HCT116 (cell line): ENCODE measurements at regions not wholly inside any gene's neighbourhood (a gene's known extent, or its start where the extent isn't known, plus 50 kb on each side); places are given as distances from the start of the nearest gene placed in this dataset.

Experiments
- ATAC-seq: fragments of 200-7000 bp; cut with Tn5 transposase; 2 replicates; pipeline ENCODE4 v1.9.1; 2020; ENCODE audit warnings: mild to moderate bottlenecking, moderate library complexity
- BruUV-seq: library from RNA; stranded (reverse); fragments of 400-500 nt; replicated peaks from 2 replicates; lab custom pipeline; 2021; lab: Mats Ljungman, UMichigan
- CTCF ChIA-PET: fragments of 300-600 bp; sonication (Branson Sonifier 250); formaldehyde crosslinking; loops from one replicate; lab custom pipeline; 2021; ENCODE audit warnings: antibody characterized with exemption; lab: Charles Lee
- POLR2A ChIA-PET: fragments of 300-600, 350-600 bp; sonication (Branson Sonifier 250); formaldehyde crosslinking; loops from one replicate; lab custom pipeline; 2021; ENCODE audit warnings: antibody characterized with exemption; lab: Charles Lee
- RAD21 ChIA-PET, 2 experiments: fragments of 300-600 bp; sonication (Branson Sonifier 250); formaldehyde crosslinking; loops; one replicate each; lab custom pipeline; 2023; ENCODE audit warnings: low total read pairs in 2 of 2; ENCODE audit not compliant: uncharacterized antibody in 2 of 2, unreplicated experiment in 2 of 2, low non-redundant PET in 1 of 2; lab: Charles Lee
- DNase-seq: peaks from one replicate; pipeline ENCODE4 v3.0.0-alpha.2; 2010; ENCODE audit warnings: low read depth, low spot score
- H2AFZ ChIP-seq: fragments of 200-600 bp; shearing (Covaris generic), sonication (generic); 2 replicates; pipeline ENCODE4 v1.6.1; 2017; ENCODE audit warnings: low read depth, mixed run types, mixed read lengths, antibody characterized with exemption, low read length; ENCODE audit not compliant: poor library complexity, severe bottlenecking
- H3K27ac ChIP-seq: 2 replicates; pipeline ENCODE4 v1.5.1; 2012; ENCODE audit warnings: low read depth, low read length
- H3K27me3 ChIP-seq: fragments of 200-600 bp; sonication (generic); 2 replicates; pipeline ENCODE4 v1.6.1; 2016; ENCODE audit warnings: mixed run types, low read length, mixed read lengths; ENCODE audit not compliant: insufficient read depth
- H3K36me3 ChIP-seq, 2 experiments: fragments of 200-500 bp in 1 of 2; fragments of 200-600 bp in 1 of 2; sonication (Bioruptor generic) in 1 of 2; sonication (generic) in 1 of 2; 2 replicates each; pipeline versions ENCODE4 v1.5.1 to v1.6.1; 2014 to 2016; ENCODE audit warnings: low read length in 2 of 2, inconsistent platforms in 1 of 2, mixed read lengths in 1 of 2, mixed run types in 1 of 2; ENCODE audit not compliant: insufficient read depth in 2 of 2, control insufficient read depth in 1 of 2
- H3K4me1 ChIP-seq, 2 experiments: fragments of 200-600 bp in 1 of 2; sonication (generic) in 1 of 2; 2 replicates each; pipeline versions ENCODE4 v1.5.1 to v1.6.1; 2012 to 2017; ENCODE audit warnings: low read length in 2 of 2, inconsistent platforms in 1 of 2, mild to moderate bottlenecking in 1 of 2, mixed read lengths in 1 of 2, mixed run types in 1 of 2, moderate library complexity in 1 of 2; ENCODE audit not compliant: insufficient read depth in 2 of 2, control insufficient read depth in 1 of 2
- H3K4me2 ChIP-seq: fragments of 200-600 bp; sonication (generic); 2 replicates; pipeline ENCODE4 v1.6.1; 2017; ENCODE audit warnings: mixed run types, low read length, mixed read lengths
- H3K4me3 ChIP-seq, 2 experiments: fragments of 200-600 bp in 1 of 2; sonication (generic) in 1 of 2; replicated peaks in 1 of 2; 2 replicates each; pipeline ENCODE4 v1.5.1; 2011 to 2016; ENCODE audit warnings: low read length in 2 of 2, control low read depth in 1 of 2, low read depth in 1 of 2, mild to moderate bottlenecking in 1 of 2, mixed read lengths in 1 of 2, mixed run types in 1 of 2
- H3K79me2 ChIP-seq: fragments of 200-600 bp; sonication (generic); 2 replicates; pipeline ENCODE4 v1.6.1; 2017; ENCODE audit warnings: mild to moderate bottlenecking, mixed run types, low read length, moderate library complexity, mixed read lengths; ENCODE audit not compliant: insufficient read depth
- H3K9ac ChIP-seq: fragments of 200-600 bp; sonication (generic); 2 replicates; pipeline ENCODE4 v1.6.1; 2016; ENCODE audit warnings: low read length, mixed read lengths
- H3K9me2 ChIP-seq: fragments of 200-600 bp; sonication (generic), shearing (Covaris generic); 2 replicates; pipeline ENCODE4 v1.6.1; 2017; ENCODE audit warnings: mixed run types, mild to moderate bottlenecking, moderate library complexity; ENCODE audit not compliant: insufficient read depth
- H3K9me3 ChIP-seq, 2 experiments: fragments of 200-500 bp in 1 of 2; fragments of 200-600 bp in 1 of 2; sonication (Bioruptor generic) in 1 of 2; sonication (generic) in 1 of 2; 2 replicates each; pipeline ENCODE4 v1.6.1; 2014 to 2017; ENCODE audit warnings: low read length in 2 of 2, mixed read lengths in 2 of 2, inconsistent platforms in 1 of 2, low read depth in 1 of 2, mild to moderate bottlenecking in 1 of 2, mixed run types in 1 of 2, moderate library complexity in 1 of 2; ENCODE audit not compliant: control insufficient read depth in 1 of 2, insufficient read depth in 1 of 2
- H4K20me1 ChIP-seq: fragments of 200-600 bp; sonication (generic), shearing (Covaris generic); 2 replicates; pipeline ENCODE4 v1.6.1; 2017; ENCODE audit warnings: mixed run types, mild to moderate bottlenecking, moderate library complexity; ENCODE audit not compliant: insufficient read depth
- CBX3 ChIP-seq: IDR thresholded peaks from 2 replicates; pipeline ENCODE4 v1.6.1; 2012; ENCODE audit warnings: low read depth
- CEBPB ChIP-seq: IDR thresholded peaks from 2 replicates; pipeline ENCODE4 v1.6.1; 2012; ENCODE audit warnings: low read depth
- EZH2 ChIP-seq: fragments of 200-600 bp; sonication (generic); IDR thresholded peaks from 2 replicates; pipeline ENCODE4 v1.6.1; 2017; ENCODE audit warnings: antibody characterized with exemption, mixed run types
- EZH2phosphoT487 ChIP-seq: fragments of 200-600 bp; IDR thresholded peaks from 2 replicates; pipeline ENCODE4 v1.6.1; 2018; ENCODE audit warnings: antibody characterized with exemption, borderline replicate concordance
- FOSL1 ChIP-seq: IDR thresholded peaks from 2 replicates; pipeline ENCODE4 v1.6.1; 2012; ENCODE audit warnings: low read depth
- RAD21 ChIP-seq: IDR thresholded peaks from 2 replicates; pipeline ENCODE4 v1.6.1; 2012; ENCODE audit warnings: low read depth, mild to moderate bottlenecking
- SIN3A ChIP-seq: IDR thresholded peaks from 2 replicates; pipeline ENCODE4 v1.6.1; 2012; ENCODE audit warnings: low read depth
- SP1 ChIP-seq: IDR thresholded peaks from 2 replicates; pipeline ENCODE4 v1.6.1; 2012; ENCODE audit warnings: low read depth
- SRF ChIP-seq: IDR thresholded peaks from 2 replicates; pipeline ENCODE4 v1.6.1; 2012; ENCODE audit warnings: low read depth
- TCF7L2 ChIP-seq: IDR thresholded peaks from 2 replicates; pipeline ENCODE4 v1.7.0; 2011; ENCODE audit warnings: borderline replicate concordance, inconsistent platforms; ENCODE audit not compliant: insufficient read depth, insufficient read length; ENCODE audit errors: extremely low read depth
- YY1 ChIP-seq: IDR thresholded peaks from 2 replicates; pipeline ENCODE4 v1.6.1; 2011; ENCODE audit warnings: low read length, low read depth, moderate library complexity, mild to moderate bottlenecking; ENCODE audit not compliant: insufficient replicate concordance; ENCODE audit errors: extremely low read depth
- ZFX ChIP-seq: fragments of 450-650 bp; IDR thresholded peaks from 2 replicates; pipeline ENCODE4 v1.6.1; 2017
- ZNF274 ChIP-seq: fragments of 200-500 bp; sonication (Bioruptor generic); IDR thresholded peaks from 2 replicates; pipeline ENCODE4 v1.6.1; 2014; ENCODE audit warnings: mild to moderate bottlenecking, low read depth, low read length, inconsistent platforms
- intact Hi-C: fragments of 100-400 bp; cut with micrococcal nuclease; formaldehyde crosslinking; loops from 2 replicates; pipeline ENCODE4 v1.10.0; 2022
- TF ChIP-seq, protein P1 (sequence below): IDR thresholded peaks from 2 replicates; pipeline ENCODE4 v1.6.1; 2011; ENCODE audit warnings: mild to moderate bottlenecking, low read length, moderate library complexity; ENCODE audit not compliant: insufficient replicate concordance; ENCODE audit errors: extremely low read depth
- TF ChIP-seq, protein P2 (sequence below): IDR thresholded peaks from 2 replicates; pipeline ENCODE4 v1.6.1; 2012
- TF ChIP-seq, protein P3 (sequence below): IDR thresholded peaks from 2 replicates; pipeline ENCODE4 v1.6.1; 2012
- TF ChIP-seq, protein P4 (sequence below): IDR thresholded peaks from 2 replicates; pipeline ENCODE4 v1.6.1; 2012; ENCODE audit warnings: low read depth

DNA sequence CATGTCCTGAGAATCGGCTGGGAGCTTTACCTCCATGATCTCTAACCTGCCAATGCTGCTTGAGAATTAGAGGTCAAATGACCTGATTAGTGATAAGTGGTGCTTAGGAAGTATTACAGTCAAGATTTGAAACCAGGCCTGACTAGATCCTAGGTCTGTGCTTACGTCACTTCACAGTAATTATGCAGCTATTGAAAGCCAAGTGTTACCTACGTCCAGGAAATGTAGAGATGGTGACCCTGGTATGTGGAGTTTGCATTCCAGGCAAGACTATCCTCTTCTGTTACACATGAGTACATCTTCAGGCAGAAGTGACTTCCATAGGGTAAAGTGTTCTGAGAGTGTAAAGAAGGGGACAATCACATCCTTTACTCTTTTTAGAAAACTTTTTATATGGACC lies 530.4 kb upstream of the TENM4 start:
- CTCF ChIA-PET, result no interaction called here
- Histone ChIP-seq H3K4me3 (no peak overlapping the region), H3K9me3 (peaks cover 4 to 22% of the 10 kb centered on the region in 2 experiments; a peak in 2 of 4 replicates), H3K27me3 (no peaks in the 10 kb centered on the region), H3K9ac (no peak overlapping the region), H3K4me1 (no peaks in the 10 kb centered on the region), H3K36me3 (no peaks in the 10 kb centered on the region), H3K4me2 (no peak overlapping the region), H3K27ac (no peak overlapping the region), H3K9me2 (no peaks in the 10 kb centered on the region), H3K79me2 (no peaks in the 10 kb centered on the region), H2AFZ (no peak overlapping the region), H4K20me1 (no peaks in the 10 kb centered on the region)
- BruUV-seq, result no TSS peak
- intact Hi-C loops, result no loop called here
- TF ChIP-seq, protein P1, sequence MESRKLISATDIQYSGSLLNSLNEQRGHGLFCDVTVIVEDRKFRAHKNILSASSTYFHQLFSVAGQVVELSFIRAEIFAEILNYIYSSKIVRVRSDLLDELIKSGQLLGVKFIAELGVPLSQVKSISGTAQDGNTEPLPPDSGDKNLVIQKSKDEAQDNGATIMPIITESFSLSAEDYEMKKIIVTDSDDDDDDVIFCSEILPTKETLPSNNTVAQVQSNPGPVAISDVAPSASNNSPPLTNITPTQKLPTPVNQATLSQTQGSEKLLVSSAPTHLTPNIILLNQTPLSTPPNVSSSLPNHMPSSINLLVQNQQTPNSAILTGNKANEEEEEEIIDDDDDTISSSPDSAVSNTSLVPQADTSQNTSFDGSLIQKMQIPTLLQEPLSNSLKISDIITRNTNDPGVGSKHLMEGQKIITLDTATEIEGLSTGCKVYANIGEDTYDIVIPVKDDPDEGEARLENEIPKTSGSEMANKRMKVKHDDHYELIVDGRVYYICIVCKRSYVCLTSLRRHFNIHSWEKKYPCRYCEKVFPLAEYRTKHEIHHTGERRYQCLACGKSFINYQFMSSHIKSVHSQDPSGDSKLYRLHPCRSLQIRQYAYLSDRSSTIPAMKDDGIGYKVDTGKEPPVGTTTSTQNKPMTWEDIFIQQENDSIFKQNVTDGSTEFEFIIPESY, result no peak
- TF ChIP-seq SIN3A (no peak), SRF (no peak), TCF7L2 (no peak), ZFX (no peak), ZNF274 (no peak), CEBPB (no peak), YY1 (no peak), EZH2phosphoT487 (no peak), RAD21 (no peak), CBX3 (no peak), EZH2 (no peak), FOSL1 (no peak), SP1 (no peak)
- TF ChIP-seq, protein P2, sequence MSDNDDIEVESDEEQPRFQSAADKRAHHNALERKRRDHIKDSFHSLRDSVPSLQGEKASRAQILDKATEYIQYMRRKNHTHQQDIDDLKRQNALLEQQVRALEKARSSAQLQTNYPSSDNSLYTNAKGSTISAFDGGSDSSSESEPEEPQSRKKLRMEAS, result no peak
- TF ChIP-seq, protein P3, sequence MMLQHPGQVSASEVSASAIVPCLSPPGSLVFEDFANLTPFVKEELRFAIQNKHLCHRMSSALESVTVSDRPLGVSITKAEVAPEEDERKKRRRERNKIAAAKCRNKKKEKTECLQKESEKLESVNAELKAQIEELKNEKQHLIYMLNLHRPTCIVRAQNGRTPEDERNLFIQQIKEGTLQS, result no peak
- TF ChIP-seq, protein P4, sequence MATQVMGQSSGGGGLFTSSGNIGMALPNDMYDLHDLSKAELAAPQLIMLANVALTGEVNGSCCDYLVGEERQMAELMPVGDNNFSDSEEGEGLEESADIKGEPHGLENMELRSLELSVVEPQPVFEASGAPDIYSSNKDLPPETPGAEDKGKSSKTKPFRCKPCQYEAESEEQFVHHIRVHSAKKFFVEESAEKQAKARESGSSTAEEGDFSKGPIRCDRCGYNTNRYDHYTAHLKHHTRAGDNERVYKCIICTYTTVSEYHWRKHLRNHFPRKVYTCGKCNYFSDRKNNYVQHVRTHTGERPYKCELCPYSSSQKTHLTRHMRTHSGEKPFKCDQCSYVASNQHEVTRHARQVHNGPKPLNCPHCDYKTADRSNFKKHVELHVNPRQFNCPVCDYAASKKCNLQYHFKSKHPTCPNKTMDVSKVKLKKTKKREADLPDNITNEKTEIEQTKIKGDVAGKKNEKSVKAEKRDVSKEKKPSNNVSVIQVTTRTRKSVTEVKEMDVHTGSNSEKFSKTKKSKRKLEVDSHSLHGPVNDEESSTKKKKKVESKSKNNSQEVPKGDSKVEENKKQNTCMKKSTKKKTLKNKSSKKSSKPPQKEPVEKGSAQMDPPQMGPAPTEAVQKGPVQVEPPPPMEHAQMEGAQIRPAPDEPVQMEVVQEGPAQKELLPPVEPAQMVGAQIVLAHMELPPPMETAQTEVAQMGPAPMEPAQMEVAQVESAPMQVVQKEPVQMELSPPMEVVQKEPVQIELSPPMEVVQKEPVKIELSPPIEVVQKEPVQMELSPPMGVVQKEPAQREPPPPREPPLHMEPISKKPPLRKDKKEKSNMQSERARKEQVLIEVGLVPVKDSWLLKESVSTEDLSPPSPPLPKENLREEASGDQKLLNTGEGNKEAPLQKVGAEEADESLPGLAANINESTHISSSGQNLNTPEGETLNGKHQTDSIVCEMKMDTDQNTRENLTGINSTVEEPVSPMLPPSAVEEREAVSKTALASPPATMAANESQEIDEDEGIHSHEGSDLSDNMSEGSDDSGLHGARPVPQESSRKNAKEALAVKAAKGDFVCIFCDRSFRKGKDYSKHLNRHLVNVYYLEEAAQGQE, result no peak
- RAD21 ChIA-PET, result no interaction called here
- POLR2A ChIA-PET, result no interaction called here
- DNase-seq, result no peak
- ATAC-seq, result no peak
